HL-60 (cell line): ENCODE measurements at regions not wholly inside any gene's neighbourhood (a gene's known extent, or its start where the extent isn't known, plus 50 kb on each side); places are given as distances from the start of the nearest gene placed in this dataset.

ENCODE experiments used
- DNase-seq, 2 experiments: peaks; one replicate each; pipeline ENCODE4 v3.0.0-alpha.2; 2010 to 2020; ENCODE audit warnings: low read depth in 1 of 2, low spot score in 1 of 2
- H3K27ac ChIP-seq: fragments of 250-450 bp; sonication (Bioruptor Pico); replicated peaks from 2 replicates; pipeline ENCODE4 v1.5.1; 2020; ENCODE audit warnings: mild to moderate bottlenecking, moderate library complexity
- H3K27me3 ChIP-seq: fragments of 250-450 bp; sonication (Bioruptor Pico); 2 replicates; pipeline ENCODE4 v1.5.1; 2021; ENCODE audit warnings: mild to moderate bottlenecking, moderate library complexity; ENCODE audit not compliant: insufficient read depth, poor library complexity, severe bottlenecking
- H3K4me3 ChIP-seq: replicated peaks from 2 replicates; pipeline ENCODE4 v1.5.1; 2011; ENCODE audit warnings: mild to moderate bottlenecking, control low read depth, low read length; ENCODE audit not compliant: insufficient read depth
- CTCF ChIP-seq: IDR thresholded peaks from one replicate; pipeline ENCODE4 v1.5.1; 2011; ENCODE audit warnings: low read length, control low read depth, inconsistent platforms; ENCODE audit not compliant: insufficient read depth
- GABPA ChIP-seq: IDR thresholded peaks from 2 replicates; pipeline ENCODE4 v1.6.1; 2012; ENCODE audit warnings: low read depth
- POLR2AphosphoS5 ChIP-seq: IDR thresholded peaks from 2 replicates; pipeline ENCODE4 v1.6.1; 2012; ENCODE audit warnings: low read depth
- REST ChIP-seq: IDR thresholded peaks from 2 replicates; pipeline ENCODE4 v1.6.1; 2012; ENCODE audit warnings: low read depth; ENCODE audit not compliant: insufficient replicate concordance
- SPI1 ChIP-seq: IDR thresholded peaks from 2 replicates; pipeline ENCODE4 v1.6.1; 2012; ENCODE audit warnings: low read depth, mild to moderate bottlenecking, borderline replicate concordance

- Histone ChIP-seq H3K27ac (no peak overlapping the region), H3K4me3 (no peak overlapping the region), H3K27me3 (no peaks in the 10 kb centered on the region)
- no peak for TF ChIP-seq CTCF
- no peak for TF ChIP-seq REST
- no peak for TF ChIP-seq SPI1
- no peak for TF ChIP-seq GABPA
- no peak for TF ChIP-seq POLR2AphosphoS5
- no peak for DNase-seq
These were observed 267.7 kb downstream of the TJP1 start for GRCh38 chr15:29554531-29554930.

GRCh38 chr15:29550834-29551465, 271.3 kb downstream of the TJP1 start:
- no peak for TF ChIP-seq REST
- no peak for DNase-seq
- no peak overlapping the region for H3K4me3 ChIP-seq
- H3K27me3 ChIP-seq, result no peaks in the 10 kb centered on the region
- no peak overlapping the region for H3K27ac ChIP-seq

GRCh38 chr15:29548006-29548405, 274.3 kb downstream of the TJP1 start:
- TF ChIP-seq POLR2AphosphoS5 (no peak), CTCF (no peak)
- no peak overlapping the region for H3K27ac ChIP-seq
- H3K27me3 ChIP-seq, result no peaks in the 10 kb centered on the region
- H3K4me3 ChIP-seq, result no peak overlapping the region
- DNase-seq, result no peak

- Histone ChIP-seq H3K4me3 (no peak overlapping the region), H3K27ac (no peak overlapping the region), H3K27me3 (no peaks in the 10 kb centered on the region)
- no peak for DNase-seq
- TF ChIP-seq GABPA, result no peak
These were observed 275.0 kb upstream of the NSMCE3 start for GRCh38 chr15:29544513-29545128.

- no peak overlapping the region for H3K27ac ChIP-seq
- TF ChIP-seq GABPA, result no peak
- TF ChIP-seq SPI1, result no peak
- TF ChIP-seq POLR2AphosphoS5, result no peak
- no peak for TF ChIP-seq REST
- TF ChIP-seq CTCF, result no peak
- H3K4me3 ChIP-seq, result no peak overlapping the region
- DNase-seq, result no peak
- H3K27me3 ChIP-seq, result no peaks in the 10 kb centered on the region
These were observed 273.4 kb upstream of the NSMCE3 start for GRCh38 chr15:29542994-29543393.
